Activated CD8-positive, alpha-beta T cell treated with anti-CD3 and anti-CD28 coated beads for 36 hours (primary cell): ENCODE measurements at regions not wholly inside any gene's neighbourhood (a gene's known extent, or its start where the extent isn't known, plus 50 kb on each side); places are given as distances from the start of the nearest gene placed in this dataset.
A peak's percentile ranks its signal among the peaks of the same experiment; 100 is the strongest.

ENCODE experiments used
- ATAC-seq: fragments of 200-7000 bp; cut with Tn5 transposase; one replicate; pipeline ENCODE4 v1.10.0; 2021; ENCODE audit warnings: mild to moderate bottlenecking, moderate library complexity
- CTCF ChIA-PET: fragments of 350-600 bp; sonication (Branson Sonifier 250); formaldehyde crosslinking; loops from one replicate; lab custom pipeline; 2021; ENCODE audit warnings: antibody characterized with exemption; lab: Charles Lee
- POLR2A ChIA-PET: fragments of 350-600 bp; sonication (Branson Sonifier 250); formaldehyde crosslinking; loops from one replicate; lab custom pipeline; 2021; ENCODE audit warnings: antibody characterized with exemption; lab: Charles Lee
- DNase-seq: peaks from one replicate; pipeline ENCODE4 v3.0.0-alpha.2; 2020
- H3K27ac Mint-ChIP-seq: one replicate; pipeline ENCODE4 v1.8.0; 2021; ENCODE audit warnings: mild to moderate bottlenecking, mixed read lengths
- H3K27me3 Mint-ChIP-seq: one replicate; pipeline ENCODE4 v1.8.0; 2021; ENCODE audit warnings: mixed read lengths
- H3K36me3 Mint-ChIP-seq: one replicate; pipeline ENCODE4 v1.8.0; 2021; ENCODE audit warnings: low read depth, mixed read lengths
- H3K4me1 Mint-ChIP-seq: one replicate; pipeline ENCODE4 v1.8.0; 2021; ENCODE audit warnings: low read depth, mixed read lengths
- H3K4me3 Mint-ChIP-seq: one replicate; pipeline ENCODE4 v1.8.0; 2021; ENCODE audit warnings: mild to moderate bottlenecking, moderate library complexity, mixed read lengths
- H3K9me3 Mint-ChIP-seq: one replicate; pipeline ENCODE4 v1.8.0; 2021; ENCODE audit warnings: mixed read lengths
- intact Hi-C: fragments of 100-400 bp; cut with micrococcal nuclease; formaldehyde crosslinking; loops from one replicate; pipeline ENCODE4 v1.10.0; 2022
- TF ChIP-seq, protein P1 (sequence below): fragments of 200-600 bp; IDR thresholded peaks from one replicate; pipeline ENCODE4 v1.8.0; 2022; ENCODE audit warnings: antibody characterized with exemption, mild to moderate bottlenecking

DNA sequence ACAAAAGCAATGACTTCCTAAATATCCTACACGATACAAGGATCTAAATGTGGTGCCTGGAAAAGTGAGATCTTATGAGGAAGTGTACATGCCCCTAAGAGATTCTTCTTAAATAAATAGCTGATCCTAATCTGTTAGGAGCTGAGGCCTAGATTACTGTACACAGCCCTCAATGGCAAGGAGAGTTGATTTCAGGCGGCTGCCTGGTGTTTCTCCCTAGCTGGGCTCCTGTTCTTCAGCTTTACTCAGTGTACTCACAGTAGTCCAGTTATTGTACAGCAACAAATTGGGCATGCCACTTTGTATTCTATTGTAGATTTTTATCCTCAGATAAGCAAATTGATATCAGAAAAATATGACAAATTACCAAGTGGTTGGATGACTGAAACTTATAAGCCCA is 358.2 kb upstream of the PDGFD start:
- H3K27me3 Mint-ChIP-seq: peaks cover 3% of the 10 kb centered on the region
- no peaks in the 10 kb centered on the region for H3K36me3 Mint-ChIP-seq
- TF ChIP-seq, protein P1, sequence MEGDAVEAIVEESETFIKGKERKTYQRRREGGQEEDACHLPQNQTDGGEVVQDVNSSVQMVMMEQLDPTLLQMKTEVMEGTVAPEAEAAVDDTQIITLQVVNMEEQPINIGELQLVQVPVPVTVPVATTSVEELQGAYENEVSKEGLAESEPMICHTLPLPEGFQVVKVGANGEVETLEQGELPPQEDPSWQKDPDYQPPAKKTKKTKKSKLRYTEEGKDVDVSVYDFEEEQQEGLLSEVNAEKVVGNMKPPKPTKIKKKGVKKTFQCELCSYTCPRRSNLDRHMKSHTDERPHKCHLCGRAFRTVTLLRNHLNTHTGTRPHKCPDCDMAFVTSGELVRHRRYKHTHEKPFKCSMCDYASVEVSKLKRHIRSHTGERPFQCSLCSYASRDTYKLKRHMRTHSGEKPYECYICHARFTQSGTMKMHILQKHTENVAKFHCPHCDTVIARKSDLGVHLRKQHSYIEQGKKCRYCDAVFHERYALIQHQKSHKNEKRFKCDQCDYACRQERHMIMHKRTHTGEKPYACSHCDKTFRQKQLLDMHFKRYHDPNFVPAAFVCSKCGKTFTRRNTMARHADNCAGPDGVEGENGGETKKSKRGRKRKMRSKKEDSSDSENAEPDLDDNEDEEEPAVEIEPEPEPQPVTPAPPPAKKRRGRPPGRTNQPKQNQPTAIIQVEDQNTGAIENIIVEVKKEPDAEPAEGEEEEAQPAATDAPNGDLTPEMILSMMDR: no peak
- H3K4me1 Mint-ChIP-seq: no peaks in the 10 kb centered on the region
- no peak overlapping the region for H3K4me3 Mint-ChIP-seq
- ChIA-PET POLR2A (no interaction called here), CTCF (no interaction called here)
- intact Hi-C loops: no loop called here
- no peaks in the 10 kb centered on the region for H3K9me3 Mint-ChIP-seq
- no peak for ATAC-seq
- no peak for DNase-seq
- no peak overlapping the region for H3K27ac Mint-ChIP-seq

DNA sequence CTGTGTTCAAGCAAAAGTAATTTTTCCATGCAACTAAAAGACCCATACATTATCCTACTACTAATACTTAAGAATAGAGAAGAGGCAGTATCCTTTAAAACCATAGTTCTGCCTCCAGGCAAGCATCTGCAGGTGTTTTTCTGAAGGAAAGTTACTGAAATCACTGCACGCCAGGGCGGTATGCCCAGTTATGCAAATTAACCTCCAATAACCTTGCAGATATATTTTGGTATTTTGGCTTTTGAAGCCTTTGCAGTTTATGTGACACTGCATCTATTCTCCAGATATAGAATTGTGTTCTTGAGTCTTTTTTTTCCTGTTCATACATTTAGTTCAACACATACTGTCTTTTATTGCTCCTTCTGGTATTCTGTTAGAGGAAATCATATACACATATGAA is 346.2 kb upstream of the PDGFD start:
- DNase-seq (no peak), ATAC-seq (no peak)
- H3K4me3 Mint-ChIP-seq: no peak overlapping the region
- no peaks in the 10 kb centered on the region for H3K4me1 Mint-ChIP-seq
- H3K27ac Mint-ChIP-seq: no peak overlapping the region
- no peaks in the 10 kb centered on the region for H3K9me3 Mint-ChIP-seq
- ChIA-PET CTCF (no interaction called here), POLR2A (no interaction called here)
- intact Hi-C loops: no loop called here
- H3K27me3 Mint-ChIP-seq: peaks cover 2% of the 10 kb centered on the region
- TF ChIP-seq, protein P1: no peak
- H3K36me3 Mint-ChIP-seq: no peaks in the 10 kb centered on the region

DNA sequence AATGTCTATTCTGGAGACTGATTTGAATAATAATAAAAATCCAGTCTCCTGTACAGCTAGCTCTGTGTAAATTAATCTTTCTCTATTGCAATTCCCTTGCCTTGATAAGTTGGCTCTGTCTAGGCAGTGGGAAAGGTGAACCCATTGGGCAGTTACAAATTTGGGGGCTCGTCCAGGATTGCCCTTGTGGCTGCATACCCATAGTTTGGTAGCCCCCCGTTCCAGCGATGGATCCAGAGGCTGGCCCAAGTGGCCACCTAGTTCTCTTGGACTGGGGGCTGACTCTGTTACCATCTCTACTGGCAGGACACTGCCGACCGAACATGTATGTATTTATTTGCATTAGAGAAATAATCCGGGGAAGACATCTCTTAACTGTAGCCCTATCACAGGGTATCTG is 326.2 kb upstream of the PDGFD start:
- H3K27ac Mint-ChIP-seq: no peak overlapping the region
- H3K4me1 Mint-ChIP-seq: no peaks in the 10 kb centered on the region
- POLR2A ChIA-PET: interaction anchor here (0.6 kb wide), 1 partner anchor 11 kb away, joined by 3 read pairs; no protein-coding TSS in a partner anchor
- H3K4me3 Mint-ChIP-seq: no peak overlapping the region
- TF ChIP-seq, protein P1: no peak
- no peaks in the 10 kb centered on the region for H3K36me3 Mint-ChIP-seq
- H3K9me3 Mint-ChIP-seq: peaks cover 22% of the 10 kb centered on the region
- H3K27me3 Mint-ChIP-seq: no peaks in the 10 kb centered on the region
- CTCF ChIA-PET: no interaction called here
- intact Hi-C loops: no loop called here
- DNase-seq: peak; percentile 4
- no peak for ATAC-seq

DNA sequence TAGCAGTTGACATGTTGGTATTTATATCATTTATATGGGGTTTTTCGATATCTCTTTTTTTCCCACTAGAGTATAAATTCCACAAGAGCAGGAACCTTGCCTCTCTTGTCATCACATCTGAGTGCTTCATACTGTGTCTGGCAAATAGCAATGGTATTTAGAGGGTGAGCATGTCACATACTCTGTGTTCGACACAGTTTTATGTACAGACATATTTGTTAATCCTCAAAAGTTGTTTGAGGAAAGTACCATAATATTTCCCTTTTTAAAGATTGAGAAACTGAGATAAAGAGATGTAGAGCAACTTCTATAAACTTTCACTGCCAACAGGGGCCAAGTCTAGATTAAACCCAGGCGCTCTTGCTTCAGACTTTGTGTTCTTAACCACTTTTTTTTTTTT is 324.6 kb upstream of the PDGFD start:
- ChIA-PET CTCF (no interaction called here), POLR2A (no interaction called here)
- TF ChIP-seq, protein P1: no peak
- Mint-ChIP-seq H3K27ac (no peak overlapping the region), H3K4me1 (no peaks in the 10 kb centered on the region), H3K36me3 (no peaks in the 10 kb centered on the region), H3K9me3 (peaks cover 22% of the 10 kb centered on the region), H3K27me3 (no peaks in the 10 kb centered on the region), H3K4me3 (no peak overlapping the region)
- ATAC-seq (no peak), DNase-seq (no peak)
- intact Hi-C loops: no loop called here

DNA sequence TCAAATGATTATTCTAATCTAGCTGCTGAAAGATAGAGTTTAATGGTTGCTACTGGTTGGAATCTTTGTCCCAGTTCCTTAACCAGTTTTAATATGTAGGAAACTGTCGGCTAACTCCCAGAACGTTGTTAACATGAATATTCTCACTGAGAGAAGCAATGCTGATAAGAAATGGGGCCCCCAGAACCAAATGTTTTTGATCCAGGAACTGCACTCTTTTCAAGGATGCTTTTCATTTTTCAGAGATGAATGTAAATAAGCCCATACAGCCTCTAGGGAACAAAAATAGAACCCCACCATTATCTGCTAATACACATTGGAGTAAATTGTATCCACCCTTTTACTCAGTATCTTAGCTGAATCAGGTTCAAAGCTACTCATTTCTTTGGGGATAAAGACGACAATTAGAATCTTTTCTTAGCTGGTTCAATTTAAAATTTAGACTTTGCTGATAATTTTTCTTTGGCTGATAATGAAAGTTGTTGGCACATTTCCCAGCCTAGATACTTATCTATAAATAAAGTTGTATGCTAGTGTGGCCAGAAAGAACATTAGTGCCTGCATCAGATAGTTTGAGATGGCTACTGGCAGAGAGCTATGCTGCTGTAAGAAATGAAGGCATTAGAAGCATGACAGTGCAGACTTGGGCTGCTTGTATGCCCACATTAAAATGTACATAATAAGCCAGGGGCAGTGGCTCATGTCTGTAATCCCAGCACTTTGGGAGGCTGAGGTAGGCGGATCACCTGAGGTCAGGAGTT is 323.3 kb upstream of the PDGFD start:
- DNase-seq: no peak
- no peaks in the 10 kb centered on the region for H3K36me3 Mint-ChIP-seq
- H3K4me3 Mint-ChIP-seq: no peak overlapping the region
- H3K9me3 Mint-ChIP-seq: peaks cover 26% of the 10 kb centered on the region
- POLR2A ChIA-PET: no interaction called here
- intact Hi-C loops: no loop called here
- H3K27me3 Mint-ChIP-seq: no peaks in the 10 kb centered on the region
- no peaks in the 10 kb centered on the region for H3K4me1 Mint-ChIP-seq
- TF ChIP-seq, protein P1: no peak
- no peak for ATAC-seq
- CTCF ChIA-PET: no interaction called here
- H3K27ac Mint-ChIP-seq: no peak overlapping the region
